Stimulated activated CD4-positive, alpha-beta T cell treated with anti-CD3 and anti-CD28 coated beads, Interleukin-12 subunit alpha, Interleukin-12 subunit beta, amount 100 ng/mL, for 48 hours (primary cell): ENCODE measurements at regions not wholly inside any gene's neighbourhood (a gene's known extent, or its start where the extent isn't known, plus 50 kb on each side); places are given as distances from the start of the nearest gene placed in this dataset.

Source experiments
- DNase-seq, 3 donors: peaks; one replicate each; pipeline ENCODE4 v3.0.0-alpha.2; 2020; ENCODE audit warnings: low read depth in 2 of 3, low spot score in 1 of 3

DNA sequence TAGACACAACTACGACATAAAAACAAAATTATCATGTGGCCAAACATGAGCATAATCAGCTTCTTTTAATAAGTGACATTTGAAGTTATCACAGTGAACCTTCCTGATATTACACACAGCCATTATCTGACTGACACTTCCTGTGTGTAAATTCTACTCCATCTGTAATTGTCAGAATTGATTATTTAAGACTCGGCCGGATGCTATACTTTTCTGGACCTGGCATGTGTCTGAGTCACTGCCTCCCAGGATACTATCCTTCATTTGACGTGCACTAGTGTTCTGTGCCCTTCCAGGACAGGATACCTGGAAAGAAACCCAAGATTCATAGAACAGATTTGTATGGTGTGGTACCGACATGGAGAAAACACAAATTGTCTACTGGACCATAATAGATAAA is 242.0 kb downstream of the HS3ST3A1 start:
- no peak for DNase-seq

DNA sequence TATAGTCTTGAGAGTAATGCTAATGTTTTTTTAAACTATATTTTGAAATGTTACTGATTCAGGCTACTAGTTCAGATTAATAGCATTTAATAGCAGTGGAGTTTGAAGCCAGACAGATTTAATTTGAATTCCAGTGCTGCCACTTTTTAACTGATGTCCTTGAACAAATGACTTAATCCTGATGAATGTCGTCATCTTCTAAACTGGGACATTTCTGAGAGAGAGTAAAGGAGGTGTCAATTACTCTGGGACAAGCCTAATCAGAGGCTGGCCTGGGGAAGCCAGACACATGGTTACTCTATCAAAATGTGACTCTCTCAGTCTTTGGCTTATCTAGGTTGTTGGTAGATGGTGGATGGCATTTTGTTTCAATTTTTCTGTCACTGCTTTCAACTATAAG is 246.7 kb downstream of the HS3ST3A1 start:
- DNase-seq: no peak

DNA sequence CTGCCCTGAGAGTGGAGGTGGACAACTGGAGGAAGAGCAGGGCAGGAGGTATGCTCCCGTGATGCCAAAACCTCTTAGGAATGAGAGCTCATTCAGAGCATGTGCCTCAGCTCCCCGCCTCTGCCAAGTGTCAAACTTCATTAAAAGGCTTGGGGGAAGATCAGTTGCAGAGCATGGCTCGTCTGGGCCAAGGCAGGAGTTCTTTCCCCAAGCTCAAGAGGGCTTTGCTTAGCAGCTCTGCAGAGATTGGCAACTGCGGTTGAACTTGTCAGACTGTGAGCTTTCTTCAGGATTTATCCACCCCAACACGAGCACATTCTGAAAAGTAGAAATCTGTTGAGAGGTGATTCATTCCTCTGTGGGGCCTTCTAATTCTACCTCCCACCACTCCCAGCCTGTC is 248.1 kb downstream of the HS3ST3A1 start:
- no peak for DNase-seq

DNA sequence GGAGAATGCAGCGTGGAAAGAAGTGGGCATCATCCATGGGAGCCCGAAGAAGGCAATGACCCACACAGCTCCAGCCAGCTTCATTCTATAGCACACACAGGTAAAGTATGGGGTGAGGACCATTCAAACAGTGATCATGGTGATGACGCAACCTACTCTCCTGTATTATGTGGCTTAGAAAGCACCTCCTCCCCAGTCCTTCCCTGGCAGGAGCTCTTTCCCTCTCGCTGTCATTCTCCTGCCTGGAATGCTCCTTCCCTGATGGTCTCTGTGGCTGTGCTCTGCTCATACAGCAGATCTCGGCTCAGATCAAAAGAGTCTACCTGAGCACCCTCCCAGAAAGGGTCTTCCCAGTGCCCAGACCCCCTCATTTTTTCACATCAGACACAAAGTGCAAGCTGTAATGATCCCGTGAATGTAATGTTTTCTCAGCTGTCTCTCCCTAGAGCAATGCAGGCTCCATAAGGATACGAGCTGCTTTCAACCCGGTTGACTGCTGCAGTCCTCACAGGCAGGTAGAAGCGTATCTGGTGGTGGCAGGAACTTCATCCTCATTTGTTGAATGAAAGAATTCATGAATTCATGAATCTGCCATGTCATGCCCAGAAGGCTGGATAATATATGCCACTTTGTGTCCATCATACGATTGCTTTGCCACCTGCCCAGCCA is 248.8 kb downstream of the HS3ST3A1 start:
- DNase-seq: no peak

DNA sequence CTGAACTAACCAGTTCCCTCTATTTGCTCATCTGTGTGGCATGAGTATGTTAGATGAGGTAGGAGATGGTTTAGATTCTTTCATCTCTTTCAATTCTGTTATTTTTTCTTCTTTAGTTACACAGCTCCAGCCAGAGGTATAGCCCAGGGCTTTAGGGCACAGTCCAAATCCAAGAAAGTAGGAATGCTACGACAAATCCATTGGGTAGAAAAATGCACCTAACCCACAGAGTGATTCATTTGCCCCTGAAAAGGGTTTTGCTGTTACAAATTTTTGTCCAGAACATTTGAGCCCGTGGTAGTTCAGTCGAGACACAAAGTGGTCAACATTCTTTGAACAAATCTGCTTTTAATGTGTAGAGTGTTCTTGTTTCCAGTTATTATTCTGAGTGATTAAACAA is 250.7 kb downstream of the HS3ST3A1 start:
- DNase-seq: no peak

DNA sequence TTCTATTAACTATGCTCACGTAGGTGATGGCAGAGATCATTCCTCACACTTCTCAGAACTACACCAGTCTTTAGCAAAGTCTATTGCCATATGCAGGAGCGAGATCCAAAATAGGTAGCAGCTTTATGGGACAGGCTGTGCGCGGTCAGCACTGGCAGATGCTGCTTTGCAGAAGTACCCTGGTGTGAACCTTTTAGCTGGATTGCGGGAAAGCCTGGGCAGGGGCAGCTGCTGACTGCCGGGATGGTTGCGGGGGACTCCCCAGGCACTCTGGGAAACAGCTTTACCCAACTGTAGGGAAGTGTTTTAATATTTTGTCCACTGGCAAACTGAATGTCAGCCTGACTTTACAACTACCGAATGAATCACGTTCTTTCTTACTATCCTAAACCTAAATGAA is 251.3 kb downstream of the HS3ST3A1 start:
- no peak for DNase-seq

DNA sequence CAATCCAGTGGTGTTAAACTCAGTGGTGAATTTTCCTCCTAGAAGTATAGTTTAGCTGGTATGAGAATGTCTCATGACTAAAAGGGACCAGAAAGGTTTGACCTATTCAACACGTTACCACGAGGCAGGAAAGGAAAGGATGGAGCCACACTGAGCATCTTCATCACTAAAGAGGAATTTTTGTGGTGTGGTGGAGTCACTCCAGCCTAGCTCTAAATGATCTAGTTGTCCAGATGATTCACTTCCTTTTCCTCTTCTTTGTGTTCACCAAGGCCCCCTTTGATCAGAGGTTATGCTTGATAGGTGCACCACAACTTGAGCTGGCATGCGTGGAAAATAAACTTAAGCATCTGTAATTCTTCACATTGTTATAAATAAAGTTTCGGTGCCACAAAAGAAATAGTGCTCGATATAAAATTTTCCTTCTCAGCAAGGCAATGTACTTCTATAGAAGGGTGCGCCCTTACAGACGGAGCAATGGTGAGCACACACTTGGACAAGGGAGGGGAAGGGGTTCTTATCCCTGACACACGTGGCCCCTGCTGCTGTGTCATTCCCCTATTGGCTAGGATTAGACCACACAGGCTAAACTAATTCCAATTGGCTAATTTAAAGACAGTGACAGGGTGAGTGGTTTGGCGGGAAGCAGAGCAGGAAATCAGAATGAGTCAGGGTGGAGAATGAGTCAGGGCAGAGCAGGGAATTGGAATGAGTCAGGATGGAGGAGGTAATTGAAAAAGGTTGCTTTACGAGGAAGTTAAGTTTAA is 254.6 kb downstream of the HS3ST3A1 start:
- peak in 2 of 3 donors; percentile 14 to 21 for DNase-seq

DNA sequence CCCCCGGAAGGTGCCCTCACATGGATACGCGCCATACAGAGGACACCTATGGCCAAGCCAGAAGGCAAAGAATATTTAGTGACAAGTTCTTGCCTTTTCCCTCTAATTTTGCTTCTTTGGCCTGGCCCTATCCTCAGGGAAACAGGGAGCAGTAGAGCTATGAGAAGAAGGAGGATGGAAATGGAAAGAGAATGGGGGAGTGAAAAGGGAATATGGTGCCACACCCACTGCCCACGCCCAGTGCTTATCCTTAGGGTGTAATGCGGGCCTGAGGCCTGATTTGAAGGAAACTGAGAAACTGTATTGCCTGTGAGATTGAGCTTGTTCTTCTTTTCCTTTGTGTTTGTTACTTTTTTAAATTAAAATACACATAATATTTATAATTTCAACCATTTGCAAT is 255.1 kb downstream of the HS3ST3A1 start:
- DNase-seq: no peak

DNA sequence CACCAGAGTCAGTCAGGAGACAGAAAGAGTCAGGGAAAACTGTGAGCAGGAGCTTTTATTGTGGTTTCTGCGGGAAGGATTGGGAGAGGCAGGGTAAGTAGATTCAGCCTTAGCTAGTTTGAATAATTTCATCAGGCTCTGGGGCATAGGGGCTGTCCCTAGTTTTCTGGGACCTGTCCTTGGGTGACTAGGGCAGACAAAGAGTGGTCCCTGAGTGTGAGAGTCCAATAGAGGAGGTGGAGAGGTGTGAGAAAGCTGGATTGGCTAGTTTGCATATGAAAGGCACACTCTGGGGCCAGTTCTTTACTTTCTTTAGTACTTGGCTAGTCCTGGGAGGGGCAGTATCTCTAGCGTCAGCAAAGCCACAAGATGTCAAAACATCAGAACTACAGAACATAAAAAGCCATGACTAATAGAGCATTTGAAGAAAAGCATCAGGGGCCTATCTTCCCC is 255.6 kb downstream of the HS3ST3A1 start:
- no peak for DNase-seq

DNA sequence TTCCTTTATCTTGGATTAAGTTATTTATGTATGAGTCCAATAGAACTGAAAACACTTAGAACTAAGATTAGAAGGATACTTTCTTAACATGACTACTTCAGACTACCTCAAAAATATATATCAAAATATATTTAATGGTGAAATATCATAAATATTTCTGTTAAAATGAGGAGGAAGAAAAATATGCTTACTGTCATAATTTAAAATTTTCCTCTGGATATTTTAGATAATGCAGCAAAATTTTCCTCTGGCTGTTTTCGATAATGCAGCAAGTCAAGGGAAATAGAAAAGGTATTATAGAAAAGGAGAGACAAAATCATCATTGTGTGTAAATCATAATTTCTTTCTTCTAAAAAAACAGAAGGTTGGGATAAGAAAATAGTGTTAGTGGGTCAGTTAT is 263.3 kb downstream of the HS3ST3A1 start:
- no peak for DNase-seq

DNA sequence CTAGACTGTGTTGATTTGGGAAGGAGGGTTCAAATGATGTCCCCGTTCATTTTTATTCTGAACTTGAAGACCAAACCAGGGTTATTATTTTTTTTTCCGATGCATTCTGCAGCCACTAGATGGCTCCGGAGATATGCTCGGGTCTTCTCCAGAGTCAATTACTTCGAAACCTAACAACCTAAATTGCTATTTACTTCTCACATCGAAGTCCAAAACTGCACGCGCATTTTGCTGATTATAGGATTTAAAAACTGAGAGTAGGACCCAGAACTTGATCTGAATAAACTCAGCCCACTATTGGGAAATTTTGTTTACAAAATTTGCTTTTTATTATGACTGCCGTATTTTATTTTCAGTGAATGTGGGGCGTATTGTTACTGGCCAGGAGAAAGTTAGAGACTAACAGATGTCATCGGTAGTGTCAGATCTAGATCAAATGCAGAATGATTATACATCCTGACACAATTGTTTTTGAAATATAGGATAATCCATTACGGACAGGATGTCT is 263.8 kb downstream of the HS3ST3A1 start:
- peak in 1 of 3 donors; percentile 2 for DNase-seq

DNA sequence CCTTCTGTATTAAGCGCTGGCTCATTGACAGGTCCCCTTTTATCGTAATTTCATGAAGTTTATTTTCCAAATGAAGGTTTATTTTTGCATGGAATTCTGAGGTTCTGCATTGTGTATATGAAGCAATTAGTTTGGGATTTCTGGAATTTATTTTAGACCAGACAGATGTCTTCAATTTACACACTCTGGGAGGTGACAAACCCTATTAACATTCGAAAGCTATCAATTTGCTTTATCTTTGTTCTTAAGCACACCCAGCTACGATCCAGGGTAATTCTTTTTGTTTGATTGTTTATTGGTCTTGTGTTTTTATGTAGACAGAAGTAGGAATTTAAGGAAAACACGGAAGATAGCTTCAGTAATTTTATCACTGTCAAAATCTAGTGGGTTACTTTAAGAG is 264.6 kb downstream of the HS3ST3A1 start:
- DNase-seq: no peak

DNA sequence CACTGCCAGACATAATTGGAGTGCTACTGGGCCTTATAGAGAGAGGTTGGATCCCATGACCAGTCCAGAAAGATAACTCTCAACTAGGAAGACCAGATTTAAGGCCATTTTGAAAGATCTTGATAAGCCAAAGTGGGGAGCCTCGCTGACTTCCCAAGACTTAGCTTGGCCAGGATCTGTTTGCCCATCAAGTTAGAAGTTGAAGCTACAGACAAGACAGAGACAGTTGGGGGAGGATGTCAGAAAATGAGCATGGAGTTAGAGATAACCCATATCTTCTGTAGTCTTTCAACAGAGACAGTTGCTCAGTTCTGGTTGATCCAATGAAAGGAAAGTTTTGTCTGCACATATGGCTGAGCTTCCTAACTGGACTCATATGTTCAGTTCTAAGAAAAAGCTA is 267.4 kb downstream of the HS3ST3A1 start:
- no peak for DNase-seq

DNA sequence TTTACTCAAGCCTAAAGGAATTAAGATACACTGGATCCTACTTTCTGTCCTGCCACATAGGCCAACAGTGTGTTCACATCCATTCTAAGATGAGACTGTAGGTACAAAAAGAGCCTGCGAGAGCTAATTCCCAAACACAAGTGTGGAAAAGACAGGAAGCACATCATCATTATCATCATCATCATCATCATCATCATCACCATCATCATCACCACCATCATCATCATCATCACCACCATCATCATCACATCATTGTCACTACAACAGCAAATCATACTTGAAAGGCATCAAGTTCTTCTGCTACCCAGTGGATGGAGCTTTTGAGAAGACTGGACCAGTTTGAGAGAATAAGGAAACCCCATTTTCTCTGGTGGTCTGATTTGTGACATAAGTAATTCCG is 268.1 kb downstream of the HS3ST3A1 start:
- no peak for DNase-seq

DNA sequence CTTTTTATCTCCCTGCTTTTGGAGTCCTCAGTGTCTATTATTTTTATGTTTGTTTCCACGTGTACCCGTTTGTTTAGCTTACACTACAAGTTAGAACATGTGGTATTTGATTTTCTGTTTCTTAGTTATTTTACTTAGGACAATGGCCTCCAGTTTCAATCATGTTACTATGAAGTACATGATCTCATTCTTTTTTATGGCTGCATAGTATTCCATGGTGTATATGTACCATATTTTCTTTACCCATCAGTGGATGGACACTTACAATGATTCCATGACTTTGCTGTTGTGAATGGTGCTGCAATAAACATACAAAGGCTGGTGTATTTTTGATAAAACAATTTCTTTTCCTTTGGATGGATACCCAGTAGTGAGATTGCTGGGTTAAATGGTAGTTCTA is 269.5 kb downstream of the HS3ST3A1 start:
- no peak for DNase-seq

DNA sequence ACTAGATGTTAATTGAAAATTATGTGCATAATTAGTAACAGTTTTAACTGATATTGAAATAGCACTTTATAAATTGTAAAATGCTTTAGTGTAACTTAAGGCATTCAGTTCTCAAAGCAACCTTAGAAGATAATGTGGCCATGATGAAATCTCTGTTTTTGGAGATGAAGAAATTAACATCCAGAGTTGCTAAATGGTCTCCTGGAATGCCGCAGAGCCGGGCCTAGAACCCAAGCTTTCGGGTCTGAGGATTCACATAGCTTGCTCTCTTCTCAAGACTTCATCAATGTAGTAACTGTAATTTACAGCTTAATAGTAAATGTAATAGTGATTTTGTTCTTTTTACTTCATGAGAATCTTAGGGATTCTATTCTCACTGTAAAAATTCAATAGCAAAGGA is 272.3 kb downstream of the HS3ST3A1 start:
- DNase-seq: no peak

DNA sequence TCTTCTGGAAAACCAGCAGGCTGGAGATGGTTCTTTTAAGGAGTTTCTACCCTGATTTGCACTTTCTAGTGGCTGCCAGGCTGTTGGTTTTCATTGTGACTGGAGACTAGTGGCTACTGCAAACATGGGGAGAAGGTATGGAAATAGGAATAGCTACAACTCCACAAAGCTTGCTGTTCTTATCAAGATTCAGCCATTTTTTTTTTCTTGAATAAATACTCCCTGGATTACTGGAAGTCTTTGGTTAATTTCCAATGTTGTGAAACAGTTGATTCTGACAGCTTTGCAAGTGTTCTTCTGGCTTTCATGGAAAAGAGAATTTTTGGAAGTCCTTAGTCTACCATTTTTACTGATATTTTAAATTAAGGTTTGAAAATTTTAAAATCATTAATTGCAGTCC is 277.7 kb downstream of the HS3ST3A1 start:
- DNase-seq: no peak

DNA sequence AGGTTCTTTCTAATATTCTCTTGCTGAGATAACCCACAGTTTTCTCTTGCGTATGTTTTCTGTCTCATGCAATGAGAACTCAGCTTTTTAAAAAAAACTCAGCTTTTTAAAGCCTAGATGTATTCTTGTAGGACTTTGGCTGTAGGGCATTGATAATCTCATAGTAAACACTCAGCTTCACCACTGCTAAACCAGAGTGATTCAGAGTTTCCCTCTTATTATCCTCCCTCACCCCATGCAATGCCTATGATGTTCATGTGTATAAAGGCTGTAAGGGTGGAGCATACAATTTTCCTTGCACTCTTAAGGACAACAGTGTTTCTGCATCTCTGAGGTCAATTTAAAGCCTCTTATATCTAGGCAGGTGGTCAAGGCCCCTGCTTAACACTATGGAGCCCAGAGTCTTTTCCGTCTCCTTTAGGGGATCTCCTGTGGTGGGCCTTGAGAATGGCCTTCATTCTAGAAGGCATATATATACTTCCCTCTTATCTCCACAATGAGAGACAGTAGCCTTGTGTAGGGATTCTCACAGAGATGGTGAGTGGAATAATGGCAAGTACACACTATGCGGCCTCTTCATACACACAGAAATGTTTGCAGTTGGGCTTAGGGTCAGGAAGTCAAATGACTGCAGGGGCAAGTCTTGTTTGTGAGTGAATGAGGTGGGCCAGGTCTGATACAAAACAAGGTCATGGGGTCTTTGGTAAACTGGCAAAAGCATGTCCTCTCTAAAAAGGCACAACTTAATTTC is 279.6 kb downstream of the HS3ST3A1 start:
- no peak for DNase-seq

DNA sequence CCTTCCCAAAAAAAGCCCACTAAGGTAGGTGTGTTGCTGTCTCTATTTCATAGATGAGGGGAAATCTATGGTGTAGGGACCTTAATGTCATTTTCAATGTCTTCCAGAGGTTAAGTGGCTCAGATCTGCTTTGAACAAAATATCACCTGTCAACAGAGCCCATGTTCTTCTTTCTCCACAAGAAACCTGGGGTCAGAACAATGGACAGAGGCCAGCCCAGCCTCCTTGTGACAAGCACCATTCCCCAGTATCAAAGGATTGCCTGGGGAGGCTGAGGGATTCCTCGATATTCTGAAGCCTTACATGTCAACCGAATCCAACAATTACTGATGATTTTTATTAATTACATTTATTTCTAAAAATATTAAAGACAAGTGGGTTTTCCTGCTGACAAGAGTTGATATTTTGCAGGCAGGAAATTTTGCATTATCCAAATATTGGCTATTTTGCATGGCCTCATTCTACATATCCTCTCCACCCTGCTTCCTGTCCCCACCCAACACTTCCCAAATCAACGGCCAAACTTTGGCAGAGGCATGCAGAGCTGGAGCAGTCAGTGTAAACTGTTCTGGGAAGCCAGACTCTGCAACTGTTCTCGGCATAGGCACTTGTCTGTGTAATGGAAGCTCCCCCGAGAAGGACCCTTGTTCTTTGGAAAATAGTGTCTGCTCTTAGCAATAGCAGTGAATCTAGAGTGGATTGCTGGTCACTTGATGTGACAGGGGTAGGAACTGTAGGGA is 281.5 kb downstream of the HS3ST3A1 start:
- DNase-seq: no peak

DNA sequence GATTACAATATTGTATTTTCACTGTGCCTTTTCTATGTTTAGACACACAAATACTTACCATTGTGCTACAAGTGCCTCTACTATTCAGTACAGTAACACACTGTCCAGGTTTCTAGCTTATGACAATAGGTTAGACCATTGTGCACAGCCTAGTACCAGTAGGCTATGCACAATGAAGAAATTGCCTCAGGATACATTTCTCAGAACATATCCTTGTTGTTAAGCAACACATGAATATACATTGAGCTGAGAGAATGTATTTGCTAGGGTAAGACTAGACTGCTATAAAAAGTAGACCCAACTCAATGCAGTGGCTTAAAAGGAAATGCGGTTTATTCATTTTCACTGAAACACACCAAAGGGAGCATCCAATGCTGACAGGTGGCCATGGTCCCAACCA is 285.1 kb downstream of the HS3ST3A1 start:
- DNase-seq: no peak

DNA sequence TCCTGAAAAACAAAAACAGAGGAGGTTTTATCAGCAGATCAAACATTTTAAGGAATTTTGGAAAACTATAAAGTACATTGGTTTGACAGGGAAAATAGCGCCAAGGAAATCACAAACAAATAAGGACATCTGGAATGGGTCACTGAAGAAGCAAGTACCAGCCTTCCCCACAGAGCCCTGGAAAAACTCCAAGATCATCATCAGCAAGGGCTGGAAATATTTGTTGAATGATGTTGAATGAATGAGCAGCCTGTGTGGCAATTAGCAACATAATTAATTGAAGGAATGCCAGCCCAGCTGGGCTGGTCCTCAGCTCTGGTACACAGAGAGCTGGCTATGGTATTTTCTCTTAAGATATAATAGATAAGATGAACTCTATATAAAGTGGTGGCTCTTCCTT is 290.4 kb downstream of the HS3ST3A1 start:
- no peak for DNase-seq
